ENCODE measurements at regions not wholly inside any gene's neighbourhood (a gene's known extent, or its start where the extent isn't known, plus 50 kb on each side); places are given as distances from the start of the nearest gene placed in this dataset.

DNA sequence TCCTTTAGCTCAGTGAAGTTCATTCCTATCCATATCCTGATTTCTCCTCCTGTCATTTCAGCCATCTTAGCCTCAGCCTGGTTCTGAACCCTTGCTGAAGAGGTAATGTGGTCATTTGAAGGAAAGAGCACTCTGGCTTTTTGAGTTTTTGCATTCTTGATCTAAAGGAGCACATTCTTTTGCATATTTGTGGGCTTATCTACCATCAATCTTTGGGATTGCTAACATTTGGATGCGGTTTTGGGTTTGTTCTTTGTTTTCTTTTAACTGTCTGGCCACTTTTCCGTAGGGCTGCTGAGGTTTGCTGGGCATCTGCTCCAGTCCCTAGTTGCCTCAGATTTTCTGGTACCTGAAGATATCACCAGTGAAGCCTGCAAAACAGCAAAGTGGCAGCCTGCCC is 238.3 kb downstream of the EPM2A start:
- H3K27me3 ChIP-seq (replicated peaks): no peaks in the 10 kb centered on the region
- no peaks in the 10 kb centered on the region for H3K36me3 ChIP-seq (replicated peaks)
- DNase-seq: no peak
- no peak overlapping the region for H3K27ac ChIP-seq
- no peak overlapping the region for H3K4me3 ChIP-seq (ENCODE audit: low read depth, low read length)
- in situ Hi-C loops (cut with HindIII; ENCODE audit: low pct_ligation_motif_present, low sequenced_read_pairs): no loop called here
- TF ChIP-seq CTCF (IDR thresholded peaks at IDR 0.05; ENCODE audit: low read depth, low read length, missing control alignments): no peak

DNA sequence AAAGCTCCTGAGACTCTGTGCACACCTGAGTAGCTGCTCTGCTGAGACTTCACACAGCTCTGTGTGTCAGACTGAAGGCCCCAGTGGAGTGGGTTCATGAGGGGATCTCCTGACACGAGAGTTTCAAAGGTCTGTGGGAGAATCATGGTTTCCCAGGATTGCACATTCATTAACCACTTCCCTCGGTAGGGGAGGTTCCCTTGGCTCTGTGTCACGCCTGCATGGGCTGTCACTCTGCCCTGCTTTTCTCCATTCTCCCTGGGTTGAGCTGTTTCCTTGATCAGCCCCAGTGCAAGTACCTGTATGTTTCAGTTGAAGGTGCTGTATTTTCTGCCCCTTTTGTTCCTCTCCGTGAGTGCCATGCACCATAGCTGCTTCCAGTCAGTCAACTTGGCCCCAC is 236.9 kb downstream of the EPM2A start:
- no peaks in the 10 kb centered on the region for H3K27me3 ChIP-seq (replicated peaks)
- H3K4me3 ChIP-seq (ENCODE audit: low read depth, low read length): no peak overlapping the region
- in situ Hi-C loops (cut with HindIII; ENCODE audit: low pct_ligation_motif_present, low sequenced_read_pairs): no loop called here
- no peaks in the 10 kb centered on the region for H3K36me3 ChIP-seq (replicated peaks)
- no peak for TF ChIP-seq CTCF (IDR thresholded peaks at IDR 0.05; ENCODE audit: low read depth, low read length, missing control alignments)
- H3K27ac ChIP-seq: no peak overlapping the region
- DNase-seq: no peak

GRCh38 chr6:145502416-145502815 is 232.9 kb downstream of the EPM2A start:
- no peak for DNase-seq
- Histone ChIP-seq H3K27ac (no peak overlapping the region), H3K36me3 (replicated peaks) (no peaks in the 10 kb centered on the region), H3K27me3 (replicated peaks) (no peaks in the 10 kb centered on the region), H3K4me3 (ENCODE audit: low read depth, low read length) (no peak overlapping the region)
- TF ChIP-seq CTCF (IDR thresholded peaks at IDR 0.05; ENCODE audit: low read depth, low read length, missing control alignments): no peak
- in situ Hi-C loops (cut with HindIII; ENCODE audit: low pct_ligation_motif_present, low sequenced_read_pairs): no loop called here

GRCh38 chr6:145506136-145506535 is 229.2 kb downstream of the EPM2A start:
- no peak for DNase-seq
- Histone ChIP-seq H3K27me3 (replicated peaks) (no peaks in the 10 kb centered on the region), H3K36me3 (replicated peaks) (no peaks in the 10 kb centered on the region), H3K4me3 (ENCODE audit: low read depth, low read length) (no peak overlapping the region), H3K27ac (no peak overlapping the region)
- in situ Hi-C loops (cut with HindIII; ENCODE audit: low pct_ligation_motif_present, low sequenced_read_pairs): no loop called here
- TF ChIP-seq CTCF (IDR thresholded peaks at IDR 0.05; ENCODE audit: low read depth, low read length, missing control alignments): no peak

DNA sequence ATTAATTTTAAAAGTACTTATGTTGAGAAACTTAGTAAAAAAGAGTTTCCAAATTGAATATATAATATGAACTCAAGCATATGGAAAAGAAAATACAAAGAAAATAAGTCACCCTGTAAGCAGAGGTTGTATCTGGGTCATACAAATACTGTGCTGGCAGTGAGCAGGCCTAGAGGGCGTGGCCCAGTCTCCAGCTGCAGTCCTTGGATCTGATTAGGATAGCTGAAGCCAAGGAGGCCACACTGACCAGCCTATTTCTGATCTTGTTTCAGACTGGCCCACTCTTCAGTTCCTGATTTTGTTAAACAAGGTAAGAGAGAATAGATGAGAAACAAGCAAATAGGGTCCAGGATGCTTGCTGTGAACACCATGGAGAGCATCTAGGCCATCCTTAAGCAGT is 228.8 kb downstream of the EPM2A start:
- in situ Hi-C loops (cut with HindIII; ENCODE audit: low pct_ligation_motif_present, low sequenced_read_pairs): no loop called here
- no peak for DNase-seq
- H3K27me3 ChIP-seq (replicated peaks): no peaks in the 10 kb centered on the region
- no peak overlapping the region for H3K27ac ChIP-seq
- H3K36me3 ChIP-seq (replicated peaks): no peaks in the 10 kb centered on the region
- H3K4me3 ChIP-seq (ENCODE audit: low read depth, low read length): no peak overlapping the region
- TF ChIP-seq CTCF (IDR thresholded peaks at IDR 0.05; ENCODE audit: low read depth, low read length, missing control alignments): no peak

DNA sequence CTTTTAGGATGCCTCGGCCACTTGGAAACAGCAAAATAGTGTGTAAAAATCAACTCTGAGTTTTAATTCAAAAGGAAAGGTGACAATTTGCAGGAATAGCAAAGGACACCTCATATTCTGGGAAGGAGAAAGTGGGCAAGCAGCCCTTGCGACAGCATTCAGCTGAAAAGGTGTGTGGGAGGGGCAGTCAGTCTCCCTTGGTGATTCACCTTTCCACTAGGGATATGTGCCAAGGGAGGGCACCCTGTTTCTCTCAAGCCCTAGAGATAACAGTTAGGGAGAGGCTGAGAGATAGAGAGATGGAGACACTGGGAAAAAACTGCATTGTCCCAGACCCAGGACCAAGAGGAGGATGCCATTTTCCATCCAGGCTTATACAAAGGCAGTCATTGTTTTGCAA is 228.1 kb downstream of the EPM2A start:
- H3K27ac ChIP-seq: no peak overlapping the region
- in situ Hi-C loops (cut with HindIII; ENCODE audit: low pct_ligation_motif_present, low sequenced_read_pairs): no loop called here
- no peaks in the 10 kb centered on the region for H3K27me3 ChIP-seq (replicated peaks)
- no peak overlapping the region for H3K4me3 ChIP-seq (ENCODE audit: low read depth, low read length)
- H3K36me3 ChIP-seq (replicated peaks): no peaks in the 10 kb centered on the region
- DNase-seq: no peak
- no peak for TF ChIP-seq CTCF (IDR thresholded peaks at IDR 0.05; ENCODE audit: low read depth, low read length, missing control alignments)

All from brain microvascular endothelial cell (primary cell).